GM12892 (cell line): ENCODE measurements at regions not wholly inside any gene's neighbourhood (a gene's known extent, or its start where the extent isn't known, plus 50 kb on each side); places are given as distances from the start of the nearest gene placed in this dataset.

Source experiments
- POLR2A ChIP-seq: IDR thresholded peaks from 2 replicates; pipeline ENCODE4 v1.6.1; 2011; ENCODE audit warnings: low read depth, low read length, control low read depth
- POLR2AphosphoS5 ChIP-seq: IDR thresholded peaks from 2 replicates; pipeline ENCODE4 v1.6.1; 2011; ENCODE audit warnings: low read depth, low read length, control low read depth
- TAF1 ChIP-seq: IDR thresholded peaks from 2 replicates; pipeline ENCODE4 v1.6.1; 2011; ENCODE audit warnings: low read depth, mild to moderate bottlenecking, control low read depth, low read length, borderline replicate concordance

DNA sequence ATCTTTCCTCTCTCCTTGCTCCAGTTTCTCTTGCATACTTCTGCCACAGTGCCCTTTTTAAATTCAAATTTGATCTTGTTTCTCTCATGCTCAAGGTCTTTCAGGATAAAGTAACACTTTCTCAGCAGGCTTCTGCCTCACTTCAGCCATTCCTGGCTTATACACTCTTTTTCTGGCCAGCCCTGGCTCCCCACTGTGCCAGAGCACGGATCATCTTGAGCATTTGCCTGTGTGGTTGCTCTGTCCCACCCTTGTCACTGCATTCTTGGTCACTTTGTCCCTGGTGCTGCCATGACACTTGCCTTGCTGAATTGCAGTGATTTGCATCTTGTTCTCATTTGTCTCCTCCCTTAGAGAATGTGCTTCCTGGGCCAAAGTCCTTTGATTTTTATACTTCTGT is 634.3 kb downstream of the TMEM182 start:
- TF ChIP-seq TAF1 (no peak), POLR2A (no peak), POLR2AphosphoS5 (no peak)
